ENCODE measurements at regions not wholly inside any gene's neighbourhood (a gene's known extent, or its start where the extent isn't known, plus 50 kb on each side); places are given as distances from the start of the nearest gene placed in this dataset.

- no peak for TF ChIP-seq POLR2AphosphoS5 (IDR thresholded peaks at IDR 0.05)
- TF ChIP-seq POLR2A (IDR thresholded peaks at IDR 0.05) = no peak
- TF ChIP-seq CTCF (IDR thresholded peaks at IDR 0.05) = no peak
- no peak for TF ChIP-seq EP300 (IDR thresholded peaks at IDR 0.05)
These were observed 327.3 kb upstream of the TMTC1 start for GRCh38 chr12:30110958-30111586.

All from suprapubic skin (tissue), 4 donors.